Right lobe of liver (tissue), 6 donors: ENCODE measurements at regions not wholly inside any gene's neighbourhood (a gene's known extent, or its start where the extent isn't known, plus 50 kb on each side); places are given as distances from the start of the nearest gene placed in this dataset.

Experiments used
- ATAC-seq, 4 donors: fragments of 200-7000 bp; cut with Tn5 transposase; one replicate each; pipeline ENCODE4 v1.9.1; 2020; ENCODE audit warnings: mild to moderate bottlenecking in 4 of 4, moderate library complexity in 4 of 4
- DNase-seq, 3 donors: peaks; one replicate each; pipeline ENCODE4 v3.0.0-alpha.2; 2020
- H3K27ac ChIP-seq, 3 donors: fragments of 200-600 bp; one replicate each; pipeline ENCODE4 v1.8.0; 2022
- H3K27me3 ChIP-seq, 2 donors: fragments of 200-600 bp; one replicate each; pipeline ENCODE4 v1.8.0; 2022
- H3K36me3 ChIP-seq, 4 donors: fragments of 200-600 bp; sonication (generic) in 1 of 4; one replicate each; pipeline versions ENCODE4 v1.5.1 to v1.8.0; 2017 to 2022; ENCODE audit warnings: control low read depth in 1 of 4
- H3K4me1 ChIP-seq, 4 donors: fragments of 200-600 bp; sonication (generic) in 1 of 4; one replicate each; pipeline versions ENCODE4 v1.5.1 to v1.8.0; 2017 to 2022; ENCODE audit warnings: control low read depth in 1 of 4
- H3K4me3 ChIP-seq, 3 donors: fragments of 200-600 bp; one replicate each; pipeline ENCODE4 v1.8.0; 2022
- H3K9me3 ChIP-seq, 4 donors: fragments of 200-600 bp; sonication (generic) in 1 of 4; one replicate each; pipeline versions ENCODE4 v1.5.1 to v1.8.0; 2017 to 2022; ENCODE audit warnings: control low read depth in 1 of 4
- POLR2A ChIP-seq: fragments of 450-650 bp; IDR thresholded peaks from one replicate; pipeline ENCODE4 v1.6.1; 2017; ENCODE audit warnings: antibody characterized with exemption, mild to moderate bottlenecking
- WGBS: methylation state at CpG from one replicate; pipeline ENCODE4 v1.1.6; 2018; ENCODE audit warnings: low coverage, low lambda C conversion rate; ENCODE audit not compliant: insufficient coverage; ENCODE audit errors: missing lambda C conversion rate; 5-methylcytosine and 5-hydroxymethylcytosine counted together
- intact Hi-C, 2 donors: fragments of 100-400 bp; cut with DNase I; formaldehyde crosslinking; loops; one replicate each; pipeline versions ENCODE4 v1.11.2 to v1.14.1; 2022
- TF ChIP-seq, protein P1 (sequence below), 4 donors: fragments of 200-600 bp in 3 of 4; fragments of 450-650 bp in 1 of 4; IDR thresholded peaks; one replicate each; pipeline versions ENCODE4 v1.5.1 to v1.8.0; 2016 to 2022; ENCODE audit warnings: antibody characterized with exemption in 4 of 4, mild to moderate bottlenecking in 2 of 4
- donor health status: DM: no; HTN: yes; CAD: no.
- donor health status: DM: no; HTN: no; CAD: no.
- donor health status: DM: no; HTN: no; CAD: no.
- donor health status: DM: no; HTN: yes; CAD: no.
- donor health status: DM: no; HTN: yes; CAD: no.

DNA sequence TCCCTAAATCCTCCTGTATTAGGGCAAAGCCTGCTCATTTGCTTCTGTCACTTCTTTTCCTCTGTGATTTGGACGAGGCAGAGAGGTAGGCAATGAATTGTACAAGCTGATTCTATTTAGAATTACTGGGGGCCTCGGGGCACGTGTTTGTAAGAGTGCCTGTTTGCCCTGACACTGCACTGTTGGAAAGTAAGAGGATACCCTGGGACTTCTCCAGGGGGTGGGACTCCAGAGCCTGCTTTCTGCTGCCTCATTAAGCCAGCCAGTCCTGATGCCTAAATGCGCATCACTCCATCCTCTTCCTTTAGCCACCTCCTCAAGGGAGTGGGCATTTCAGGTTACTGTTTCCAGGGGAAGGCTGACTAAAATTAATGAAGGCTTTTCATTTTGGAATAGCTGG, 134.3 kb downstream of the TDRD15 start:
- Histone ChIP-seq H3K27ac (no peak overlapping the region), H3K27me3 (no peaks in the 10 kb centered on the region), H3K36me3 (no peaks in the 10 kb centered on the region), H3K4me3 (no peak overlapping the region), H3K4me1 (no peaks in the 10 kb centered on the region), H3K9me3 (no peaks in the 10 kb centered on the region)
- 60% methylated on average over 4 of the region's 4 CpGs for WGBS
- no peak for TF ChIP-seq POLR2A
- TF ChIP-seq, protein P1, sequence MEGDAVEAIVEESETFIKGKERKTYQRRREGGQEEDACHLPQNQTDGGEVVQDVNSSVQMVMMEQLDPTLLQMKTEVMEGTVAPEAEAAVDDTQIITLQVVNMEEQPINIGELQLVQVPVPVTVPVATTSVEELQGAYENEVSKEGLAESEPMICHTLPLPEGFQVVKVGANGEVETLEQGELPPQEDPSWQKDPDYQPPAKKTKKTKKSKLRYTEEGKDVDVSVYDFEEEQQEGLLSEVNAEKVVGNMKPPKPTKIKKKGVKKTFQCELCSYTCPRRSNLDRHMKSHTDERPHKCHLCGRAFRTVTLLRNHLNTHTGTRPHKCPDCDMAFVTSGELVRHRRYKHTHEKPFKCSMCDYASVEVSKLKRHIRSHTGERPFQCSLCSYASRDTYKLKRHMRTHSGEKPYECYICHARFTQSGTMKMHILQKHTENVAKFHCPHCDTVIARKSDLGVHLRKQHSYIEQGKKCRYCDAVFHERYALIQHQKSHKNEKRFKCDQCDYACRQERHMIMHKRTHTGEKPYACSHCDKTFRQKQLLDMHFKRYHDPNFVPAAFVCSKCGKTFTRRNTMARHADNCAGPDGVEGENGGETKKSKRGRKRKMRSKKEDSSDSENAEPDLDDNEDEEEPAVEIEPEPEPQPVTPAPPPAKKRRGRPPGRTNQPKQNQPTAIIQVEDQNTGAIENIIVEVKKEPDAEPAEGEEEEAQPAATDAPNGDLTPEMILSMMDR (IDR thresholded peaks at IDR 0.05), result no peak
- no peak for ATAC-seq
- intact Hi-C loops, result no loop called here
- DNase-seq, result no peak

DNA sequence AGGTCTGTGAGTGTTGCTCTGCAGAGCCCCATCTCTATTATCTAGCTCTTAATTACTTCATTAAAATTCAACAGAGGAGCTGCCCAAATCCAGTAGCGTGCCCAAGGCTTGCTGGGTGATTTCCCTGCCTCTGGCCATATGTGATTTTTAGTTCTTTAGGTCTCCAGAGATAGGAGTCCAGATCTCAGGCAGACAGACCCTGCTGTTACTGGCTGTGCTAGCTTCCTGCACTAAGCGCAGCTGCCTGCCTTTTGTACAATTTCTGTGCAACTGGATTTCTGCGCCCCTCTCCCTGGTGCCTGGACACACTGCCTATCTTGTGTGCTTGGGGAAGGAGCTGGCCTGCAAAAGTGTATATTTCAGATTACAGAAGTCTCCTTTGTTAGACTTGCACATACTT, 136.5 kb downstream of the TDRD15 start:
- Histone ChIP-seq H3K27ac (no peak overlapping the region), H3K27me3 (no peaks in the 10 kb centered on the region), H3K9me3 (no peaks in the 10 kb centered on the region), H3K4me3 (no peak overlapping the region), H3K36me3 (no peaks in the 10 kb centered on the region), H3K4me1 (no peaks in the 10 kb centered on the region)
- ATAC-seq, result no peak
- DNase-seq, result no peak
- WGBS, result 100% methylated on average over 1 of the region's 3 CpGs
- intact Hi-C loops, result no loop called here
- no peak for TF ChIP-seq POLR2A
- TF ChIP-seq, protein P1 (IDR thresholded peaks at IDR 0.05), result no peak

DNA sequence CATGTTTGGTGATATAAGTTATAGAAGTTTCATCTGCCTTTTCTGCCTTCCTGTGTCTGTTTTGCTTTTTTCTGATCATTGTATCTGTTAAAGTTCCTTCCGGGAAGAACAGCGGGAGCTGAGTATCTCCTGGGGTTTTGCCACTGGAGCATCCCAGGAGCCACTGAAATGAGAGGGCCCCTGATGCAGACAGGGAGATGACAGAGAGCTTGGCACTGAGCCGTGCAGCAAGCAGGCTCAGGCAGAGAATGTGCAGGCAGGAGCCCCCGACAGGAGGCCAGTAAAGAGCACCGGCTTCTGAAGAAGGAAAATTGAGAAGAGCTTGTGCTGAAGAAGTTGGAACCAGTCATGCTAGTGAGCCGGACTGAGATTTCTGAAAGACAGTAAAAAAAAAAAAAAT, 137.8 kb downstream of the TDRD15 start:
- ATAC-seq (no peak), DNase-seq (no peak)
- 78% methylated on average over 6 of the region's 6 CpGs for WGBS
- H3K27ac ChIP-seq, result no peak overlapping the region
- intact Hi-C loops, result no loop called here
- H3K9me3 ChIP-seq, result no peaks in the 10 kb centered on the region
- no peak overlapping the region for H3K4me3 ChIP-seq
- no peaks in the 10 kb centered on the region for H3K4me1 ChIP-seq
- TF ChIP-seq, protein P1 (IDR thresholded peaks at IDR 0.05), result no peak
- TF ChIP-seq POLR2A, result no peak
- no peaks in the 10 kb centered on the region for H3K36me3 ChIP-seq
- no peaks in the 10 kb centered on the region for H3K27me3 ChIP-seq

DNA sequence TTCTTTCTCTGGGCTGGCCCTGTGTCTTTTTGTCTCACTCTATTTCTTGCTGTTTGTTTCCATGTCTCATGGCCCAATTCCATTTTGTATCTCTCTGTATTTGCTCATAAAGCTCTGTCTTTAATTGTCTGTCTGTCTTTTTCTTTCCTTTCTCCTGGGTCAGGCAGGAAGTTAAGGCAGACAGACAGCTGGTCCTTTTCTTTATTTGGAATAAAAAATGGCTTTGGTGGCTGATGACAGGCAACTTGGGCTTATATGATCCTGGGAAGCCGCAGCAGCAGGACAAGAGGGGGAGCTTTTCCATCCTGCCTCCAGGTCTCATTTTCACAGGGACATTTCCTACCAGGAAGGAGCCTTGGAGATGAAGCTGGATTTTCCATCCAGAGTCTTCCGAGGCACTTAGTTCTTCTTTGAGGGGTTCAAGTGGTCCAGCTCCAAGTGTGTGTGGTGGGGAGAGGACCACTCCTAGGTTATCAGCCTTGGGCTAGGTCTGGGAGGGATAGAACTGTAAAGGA, 138.7 kb downstream of the TDRD15 start:
- intact Hi-C loops, result no loop called here
- WGBS, result 89% methylated on average over 2 of the region's 2 CpGs
- Histone ChIP-seq H3K27me3 (no peaks in the 10 kb centered on the region), H3K9me3 (no peaks in the 10 kb centered on the region), H3K4me1 (no peaks in the 10 kb centered on the region), H3K27ac (no peak overlapping the region), H3K4me3 (no peak overlapping the region), H3K36me3 (no peaks in the 10 kb centered on the region)
- no peak for TF ChIP-seq POLR2A
- TF ChIP-seq, protein P1 (IDR thresholded peaks at IDR 0.05), result no peak
- DNase-seq (no peak), ATAC-seq (no peak)

DNA sequence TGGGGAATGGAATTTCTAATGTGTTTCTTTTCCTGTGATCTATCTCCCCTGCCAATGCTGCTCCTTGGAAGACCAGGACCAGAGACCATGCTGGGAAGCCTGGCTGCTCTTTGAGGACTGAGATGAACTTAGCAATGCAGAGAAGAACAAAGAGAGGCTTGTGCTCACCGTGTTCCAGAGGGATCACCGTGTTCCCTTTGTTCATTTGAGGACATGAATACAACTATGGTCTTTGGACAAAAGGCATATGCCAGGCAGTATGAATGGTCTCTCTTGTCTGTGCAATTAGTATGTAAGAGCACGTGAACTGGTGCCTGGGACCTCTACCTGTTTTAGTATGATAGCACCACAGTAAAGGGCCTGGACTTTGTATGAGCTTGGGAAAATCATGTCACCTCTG, 139.9 kb downstream of the TDRD15 start:
- Histone ChIP-seq H3K27ac (no peak overlapping the region), H3K4me1 (no peaks in the 10 kb centered on the region), H3K9me3 (no peaks in the 10 kb centered on the region), H3K27me3 (no peaks in the 10 kb centered on the region), H3K4me3 (no peak overlapping the region), H3K36me3 (no peaks in the 10 kb centered on the region)
- 90% methylated on average over 3 of the region's 3 CpGs for WGBS
- DNase-seq (no peak), ATAC-seq (no peak)
- intact Hi-C loops, result no loop called here
- TF ChIP-seq POLR2A, result no peak
- TF ChIP-seq, protein P1 (IDR thresholded peaks at IDR 0.05), result no peak
